ACC112 (cell line): ENCODE measurements at regions not wholly inside any gene's neighbourhood (a gene's known extent, or its start where the extent isn't known, plus 50 kb on each side); places are given as distances from the start of the nearest gene placed in this dataset.

Experiments
- H2AFZ ChIP-seq: fragments of 200-600 bp; sonication (generic); one replicate; pipeline ENCODE4 v1.6.0; 2017; ENCODE audit warnings: antibody characterized with exemption, low read length; ENCODE audit not compliant: unreplicated experiment
- H3K27ac ChIP-seq: fragments of 200-600 bp; sonication (generic); 2 replicates; pipeline ENCODE4 v1.5.1; 2014; ENCODE audit warnings: low read depth, mild to moderate bottlenecking, antibody characterized with exemption, low read length, moderate library complexity
- H3K27me3 ChIP-seq: fragments of 200-600 bp; sonication (generic); 2 replicates; pipeline ENCODE4 v1.6.1; 2014; ENCODE audit warnings: mild to moderate bottlenecking, antibody characterized with exemption, low read length, moderate library complexity, mixed read lengths; ENCODE audit not compliant: insufficient read depth
- H3K36me3 ChIP-seq: fragments of 200-600 bp; sonication (generic); 2 replicates; pipeline ENCODE4 v1.6.1; 2016; ENCODE audit warnings: mild to moderate bottlenecking, antibody characterized with exemption, low read length, moderate library complexity, mixed read lengths; ENCODE audit not compliant: insufficient read depth
- H3K4me1 ChIP-seq: fragments of 200-600 bp; sonication (generic); one replicate; pipeline ENCODE4 v1.6.1; 2016; ENCODE audit warnings: low read length, mixed read lengths; ENCODE audit not compliant: insufficient read depth, unreplicated experiment, control insufficient read depth
- H3K4me3 ChIP-seq: fragments of 200-600 bp; sonication (generic); 2 replicates; pipeline ENCODE4 v1.5.1; 2014; ENCODE audit warnings: mild to moderate bottlenecking, low read depth, low read length
- H3K79me2 ChIP-seq: fragments of 200-600 bp; sonication (generic); one replicate; pipeline ENCODE4 v1.6.0; 2016; ENCODE audit warnings: low read length; ENCODE audit not compliant: control insufficient read depth, unreplicated experiment, insufficient read depth

- H3K79me2 ChIP-seq: no peaks in the 10 kb centered on the region
Measured at GRCh38 chr4:126686491-126686890, 946.3 kb upstream of the INTU start.

DNA sequence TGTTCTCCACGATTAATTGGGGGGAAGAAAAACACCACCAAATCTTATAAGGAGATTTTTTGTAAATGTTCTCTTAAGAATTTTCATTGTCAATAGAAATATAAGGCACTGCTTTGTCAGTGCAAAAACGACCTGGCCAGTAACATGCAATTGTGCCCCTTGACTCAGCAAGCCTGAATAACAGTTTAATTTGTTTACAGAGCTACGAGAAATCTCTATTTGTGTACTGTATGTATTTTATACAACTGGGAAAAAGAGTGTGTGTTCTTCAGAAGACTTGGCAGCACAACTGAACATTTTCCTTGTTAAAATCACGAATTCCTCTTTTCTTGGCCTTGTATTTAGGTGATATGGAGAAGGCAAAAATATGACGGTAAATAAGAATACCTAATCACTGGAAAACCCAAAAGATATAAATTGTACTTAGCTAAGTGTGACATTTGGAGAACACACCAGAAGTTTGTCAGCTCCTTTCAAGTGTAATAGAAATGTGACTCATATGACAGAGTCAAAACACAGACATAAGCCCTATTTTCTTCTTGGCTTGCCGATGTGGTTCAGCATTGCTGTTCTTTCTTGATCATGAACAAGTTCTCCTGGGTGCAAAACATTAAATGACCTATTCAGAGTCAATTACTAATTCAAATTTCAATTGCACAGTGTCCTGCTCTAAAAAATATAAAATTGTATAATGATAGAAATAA is 945.0 kb upstream of the INTU start:
- Histone ChIP-seq H3K36me3 (no peaks in the 10 kb centered on the region), H3K79me2 (no peaks in the 10 kb centered on the region), H3K27me3 (no peaks in the 10 kb centered on the region), H3K27ac (no peak overlapping the region), H3K4me1 (no peaks in the 10 kb centered on the region), H3K4me3 (no peak overlapping the region), H2AFZ (no peak overlapping the region)

More at GRCh38 chr4:126686491-126686890, 946.3 kb upstream of the INTU start:
- no peak overlapping the region for H3K27ac ChIP-seq
- H3K4me1 ChIP-seq: no peaks in the 10 kb centered on the region
- H3K27me3 ChIP-seq: no peaks in the 10 kb centered on the region
- no peak overlapping the region for H2AFZ ChIP-seq
- H3K4me3 ChIP-seq: no peak overlapping the region
- no peaks in the 10 kb centered on the region for H3K36me3 ChIP-seq

- Histone ChIP-seq H3K27me3 (no peaks in the 10 kb centered on the region), H3K4me1 (peaks cover 3% of the 10 kb centered on the region), H3K36me3 (no peaks in the 10 kb centered on the region), H2AFZ (no peak overlapping the region), H3K27ac (no peak overlapping the region), H3K79me2 (no peaks in the 10 kb centered on the region), H3K4me3 (no peak overlapping the region)
Measured at GRCh38 chr4:126691797-126692196, 941.0 kb upstream of the INTU start.

DNA sequence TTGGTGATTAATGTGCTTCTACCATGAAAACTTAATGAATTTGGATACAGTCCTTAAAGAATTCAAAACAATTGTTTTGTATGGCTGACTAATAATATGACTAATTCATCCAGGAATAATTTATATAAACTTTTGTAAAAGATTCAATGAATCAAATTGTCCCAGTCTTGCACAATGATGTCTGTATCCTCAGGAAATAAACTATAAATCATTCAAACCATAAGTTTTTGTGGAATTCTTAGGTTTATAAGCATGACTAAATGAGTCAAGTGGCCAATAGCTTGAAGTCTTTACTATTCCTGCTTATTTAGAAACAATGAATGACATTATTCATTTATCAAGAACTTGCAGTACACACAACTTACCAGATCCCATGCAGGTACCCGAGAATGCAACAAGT is 935.0 kb upstream of the INTU start:
- no peak overlapping the region for H3K4me3 ChIP-seq
- no peaks in the 10 kb centered on the region for H3K79me2 ChIP-seq
- no peaks in the 10 kb centered on the region for H3K36me3 ChIP-seq
- no peak overlapping the region for H3K27ac ChIP-seq
- no peaks in the 10 kb centered on the region for H3K27me3 ChIP-seq
- H3K4me1 ChIP-seq: peaks cover 18% of the 10 kb centered on the region
- no peak overlapping the region for H2AFZ ChIP-seq

DNA sequence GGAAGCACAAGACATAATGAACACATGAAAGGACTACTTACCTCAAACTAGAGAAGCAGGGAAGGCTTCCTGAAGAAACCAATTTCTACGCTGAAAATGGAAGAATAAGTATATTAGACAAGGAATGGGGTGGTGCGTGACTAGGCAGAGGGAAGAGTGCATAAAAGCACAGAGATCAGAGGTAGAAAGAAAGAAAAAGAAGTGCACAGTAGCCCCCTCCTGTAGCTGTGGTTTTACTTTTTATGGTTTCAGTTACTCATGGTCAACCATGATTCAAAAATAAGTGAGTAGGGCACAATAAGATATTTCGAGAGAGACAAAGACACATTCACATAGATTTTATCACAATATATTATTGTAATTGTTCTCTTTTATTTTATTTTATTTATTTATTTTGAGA is 934.5 kb upstream of the INTU start:
- no peak overlapping the region for H3K27ac ChIP-seq

GRCh38 chr4:126701756-126702155 is 931.0 kb upstream of the INTU start:
- Histone ChIP-seq H2AFZ (no peak overlapping the region), H3K27me3 (no peaks in the 10 kb centered on the region), H3K79me2 (no peaks in the 10 kb centered on the region), H3K4me3 (no peak overlapping the region), H3K36me3 (no peaks in the 10 kb centered on the region), H3K4me1 (peaks cover 16% of the 10 kb centered on the region), H3K27ac (no peak overlapping the region)

More for the DNA sequence above, 934.5 kb upstream of the INTU start:
- Histone ChIP-seq H3K36me3 (no peaks in the 10 kb centered on the region), H3K4me1 (peaks cover 18% of the 10 kb centered on the region), H3K4me3 (no peak overlapping the region), H3K27me3 (no peaks in the 10 kb centered on the region), H3K79me2 (no peaks in the 10 kb centered on the region), H2AFZ (no peak overlapping the region)

- no peaks in the 10 kb centered on the region for H3K27me3 ChIP-seq
- H3K4me1 ChIP-seq: peaks cover 6% of the 10 kb centered on the region
- no peak overlapping the region for H3K27ac ChIP-seq
- H3K79me2 ChIP-seq: no peaks in the 10 kb centered on the region
- H3K4me3 ChIP-seq: no peak overlapping the region
- H3K36me3 ChIP-seq: no peaks in the 10 kb centered on the region
- H2AFZ ChIP-seq: no peak overlapping the region
Measured at GRCh38 chr4:126702747-126703146, 930.0 kb upstream of the INTU start.

DNA sequence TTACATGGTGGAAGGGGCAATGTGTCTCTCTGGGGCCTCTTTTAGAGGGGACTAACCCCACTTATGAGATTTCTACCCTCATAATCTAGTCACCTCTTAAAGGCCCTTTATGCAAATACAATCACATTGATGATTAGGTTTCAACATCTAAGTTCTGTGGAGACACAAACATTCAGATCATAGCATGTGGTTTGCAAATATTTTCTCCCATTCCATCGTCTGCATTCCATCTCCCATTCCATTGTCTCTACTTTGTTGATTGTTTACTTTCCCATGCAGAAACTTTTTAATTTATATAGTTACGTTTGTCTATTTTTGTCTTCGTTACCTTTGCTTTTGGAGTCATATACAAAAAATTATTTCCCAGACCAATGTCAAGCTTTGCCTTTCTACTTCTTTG is 927.5 kb upstream of the INTU start:
- H3K27ac ChIP-seq: no peak overlapping the region
- no peaks in the 10 kb centered on the region for H3K4me1 ChIP-seq
- no peak overlapping the region for H3K4me3 ChIP-seq
- no peak overlapping the region for H2AFZ ChIP-seq
- H3K36me3 ChIP-seq: no peaks in the 10 kb centered on the region
- H3K79me2 ChIP-seq: no peaks in the 10 kb centered on the region
- H3K27me3 ChIP-seq: no peaks in the 10 kb centered on the region

DNA sequence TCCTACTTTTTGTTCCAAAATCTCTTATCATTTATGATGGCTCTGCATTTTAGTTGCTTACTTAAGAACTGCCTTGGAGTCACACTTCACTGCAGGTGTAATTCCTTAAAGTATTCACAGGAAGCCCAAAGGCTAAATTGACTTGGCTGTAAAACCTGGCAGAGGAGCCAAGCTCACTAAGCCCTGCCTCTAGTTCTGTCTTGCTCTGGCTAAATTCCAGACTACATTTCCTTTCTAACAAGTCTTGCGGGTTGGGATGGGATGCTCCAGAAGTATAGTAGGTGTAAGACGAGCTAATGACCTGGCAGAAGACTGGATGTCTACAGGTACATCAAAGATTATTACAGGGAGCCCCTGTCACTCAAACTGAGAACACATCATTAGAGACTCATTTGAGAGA is 924.0 kb upstream of the INTU start:
- no peaks in the 10 kb centered on the region for H3K36me3 ChIP-seq
- peaks cover 6% of the 10 kb centered on the region for H3K4me1 ChIP-seq
- no peak overlapping the region for H3K27ac ChIP-seq
- no peak overlapping the region for H3K4me3 ChIP-seq
- no peak overlapping the region for H2AFZ ChIP-seq
- no peaks in the 10 kb centered on the region for H3K79me2 ChIP-seq
- H3K27me3 ChIP-seq: no peaks in the 10 kb centered on the region

GRCh38 chr4:126710935-126711334 is 921.8 kb upstream of the INTU start:
- Histone ChIP-seq H3K79me2 (no peaks in the 10 kb centered on the region), H2AFZ (no peak overlapping the region), H3K27ac (no peak overlapping the region), H3K4me1 (peaks cover 6% of the 10 kb centered on the region), H3K4me3 (no peak overlapping the region), H3K27me3 (no peaks in the 10 kb centered on the region), H3K36me3 (no peaks in the 10 kb centered on the region)

DNA sequence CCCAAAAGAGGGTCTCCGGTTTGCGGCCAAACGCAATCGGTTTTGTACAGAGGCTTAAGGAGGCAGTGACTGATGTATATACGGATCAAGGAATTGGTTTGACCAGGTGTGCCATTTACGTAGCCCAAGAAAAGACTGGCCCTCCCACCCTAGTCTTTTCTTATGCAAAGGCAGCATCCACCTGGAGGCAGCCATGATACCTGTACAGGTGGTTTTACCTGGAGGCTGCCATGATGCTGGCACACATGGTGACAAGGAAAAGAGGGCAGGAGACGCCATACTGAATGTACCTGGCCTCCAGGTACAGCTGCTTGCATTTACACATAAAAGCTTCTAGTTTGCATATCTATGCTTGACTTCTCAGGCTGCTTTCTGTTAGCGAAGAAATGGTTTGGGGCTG is 917.7 kb upstream of the INTU start:
- no peaks in the 10 kb centered on the region for H3K27me3 ChIP-seq
- peaks cover 6% of the 10 kb centered on the region for H3K4me1 ChIP-seq
- no peaks in the 10 kb centered on the region for H3K79me2 ChIP-seq

More for the DNA sequence above, 917.7 kb upstream of the INTU start:
- no peak overlapping the region for H2AFZ ChIP-seq
- no peak overlapping the region for H3K27ac ChIP-seq
- no peak overlapping the region for H3K4me3 ChIP-seq
- no peaks in the 10 kb centered on the region for H3K36me3 ChIP-seq
